Fibroblast of skin of back (primary cell): ENCODE measurements at regions not wholly inside any gene's neighbourhood (a gene's known extent, or its start where the extent isn't known, plus 50 kb on each side); places are given as distances from the start of the nearest gene placed in this dataset.
"Not testable (repeated sequence)": the region's sequence is repeated elsewhere in the genome, so short reads cannot be mapped to it uniquely, and the experiment has no call there.

Source experiments
- DNase-seq: peaks from one replicate; pipeline ENCODE4 v3.0.0-alpha.2; 2013

GRCh38 chr5:68679041-68679440 is 414.8 kb upstream of the SLC30A5 start:
- DNase-seq: no peak

GRCh38 chr5:68680366-68680765 is 413.4 kb upstream of the SLC30A5 start:
- peak; percentile 34 for DNase-seq

GRCh38 chr5:68681929-68682328 is 411.9 kb upstream of the SLC30A5 start:
- DNase-seq: no peak

- no peak for DNase-seq
These were observed 411.2 kb upstream of the SLC30A5 start for GRCh38 chr5:68682400-68683160.

- peak; percentile 99 for DNase-seq
These were observed 410.2 kb upstream of the SLC30A5 start for GRCh38 chr5:68683632-68684036.

GRCh38 chr5:68685863-68686262 is 408.0 kb upstream of the SLC30A5 start:
- no peak for DNase-seq

- no peak for DNase-seq
These were observed 405.3 kb upstream of the SLC30A5 start for GRCh38 chr5:68688547-68688946.

GRCh38 chr5:68689010-68689409 is 404.8 kb upstream of the SLC30A5 start:
- no peak for DNase-seq

- DNase-seq: not testable (repeated sequence)
These were observed 401.9 kb upstream of the SLC30A5 start for GRCh38 chr5:68691874-68692273.

GRCh38 chr5:68698025-68698940 is 395.5 kb upstream of the SLC30A5 start:
- no peak for DNase-seq

- no peak for DNase-seq
These were observed 393.8 kb upstream of the SLC30A5 start for GRCh38 chr5:68699966-68700365.

- no peak for DNase-seq
These were observed 386.2 kb upstream of the SLC30A5 start for GRCh38 chr5:68707575-68707974.

- DNase-seq: no peak
These were observed 385.5 kb upstream of the SLC30A5 start for GRCh38 chr5:68708156-68708841.

- no peak for DNase-seq
These were observed 385.0 kb upstream of the SLC30A5 start for GRCh38 chr5:68708842-68709170.

- no peak for DNase-seq
These were observed 384.6 kb upstream of the SLC30A5 start for GRCh38 chr5:68709239-68709638.

GRCh38 chr5:68710514-68710913 is 383.3 kb upstream of the SLC30A5 start:
- no peak for DNase-seq

- DNase-seq: no peak
These were observed 382.3 kb upstream of the SLC30A5 start for GRCh38 chr5:68711293-68712200.

- no peak for DNase-seq
These were observed 379.0 kb upstream of the SLC30A5 start for GRCh38 chr5:68714810-68715209.

GRCh38 chr5:68720884-68721610 is 372.8 kb upstream of the SLC30A5 start:
- DNase-seq: no peak

- DNase-seq: no peak
These were observed 371.5 kb upstream of the SLC30A5 start for GRCh38 chr5:68722357-68722756.

- DNase-seq: no peak
These were observed 367.7 kb upstream of the SLC30A5 start for GRCh38 chr5:68725905-68726683.
